Transverse colon (tissue), 4 donors: ENCODE measurements at regions not wholly inside any gene's neighbourhood (a gene's known extent, or its start where the extent isn't known, plus 50 kb on each side); places are given as distances from the start of the nearest gene placed in this dataset.

Experiments
- DNase-seq: peaks from one replicate; pipeline ENCODE4 v3.0.0-alpha.2; 2019
- H3K27ac ChIP-seq, 4 donors: fragments of 200-600 bp; sonication (generic); 2 replicates each; pipeline ENCODE4 v1.5.1; 2016 to 2018; ENCODE audit warnings: inconsistent platforms in 4 of 4
- H3K27me3 ChIP-seq: fragments of 200-600 bp; sonication (generic); 2 replicates; pipeline ENCODE4 v1.5.1; 2017; ENCODE audit warnings: inconsistent platforms
- H3K36me3 ChIP-seq, 4 donors: fragments of 200-600 bp; sonication (generic); 2 replicates each; pipeline ENCODE4 v1.5.1; 2017 to 2019; ENCODE audit warnings: inconsistent platforms in 4 of 4
- H3K4me1 ChIP-seq, 4 donors: fragments of 200-600 bp; sonication (generic); 2 replicates each; pipeline ENCODE4 v1.5.1; 2017 to 2020; ENCODE audit warnings: inconsistent platforms in 4 of 4
- H3K4me3 ChIP-seq, 4 donors: fragments of 200-600 bp; sonication (generic); 1 replicate in 1 of 4; 2 replicates in 3 of 4; pipeline versions ENCODE4 v1.5.1 to v1.6.1; 2017 to 2019; ENCODE audit warnings: inconsistent platforms in 4 of 4
- H3K9me3 ChIP-seq, 2 donors: fragments of 200-600 bp; sonication (generic); 2 replicates each; pipeline ENCODE4 v1.5.1; 2017 to 2019; ENCODE audit warnings: inconsistent platforms in 2 of 2
- EP300 ChIP-seq: sonication (generic); formaldehyde crosslinking; IDR thresholded peaks from one replicate; pipeline ENCODE4 v1.6.1; 2017; ENCODE audit warnings: antibody characterized with exemption, low read depth
- POLR2A ChIP-seq: fragments of 450-650 bp; IDR thresholded peaks from one replicate; pipeline ENCODE4 v1.6.1; 2016; ENCODE audit warnings: antibody characterized with exemption, mild to moderate bottlenecking, moderate library complexity
- POLR2AphosphoS5 ChIP-seq, 3 donors: sonication (generic); formaldehyde crosslinking; IDR thresholded peaks; one replicate each; pipeline ENCODE4 v1.6.1; 2016; ENCODE audit warnings: antibody characterized with exemption in 3 of 3
- WGBS, 2 donors: methylation state at CpG; one replicate each; pipeline ENCODE4 v1.1.5; 2018; ENCODE audit warnings: low coverage in 1 of 2; 5-methylcytosine and 5-hydroxymethylcytosine counted together
- in situ Hi-C, 4 donors: fragments of 200-750 bp; cut with MboI; loops; one replicate each; pipeline versions ENCODE4 v1.15.0 to v1.15.1; 2017; ENCODE audit warnings: low sequenced_read_pairs in 3 of 4, low pct_ligation_motif_present in 1 of 4, low pct_unique_long_range_greater_than_20kb in 1 of 4
- intact Hi-C: fragments of 100-400 bp; cut with DNase I; formaldehyde crosslinking; loops from one replicate; pipeline ENCODE4 v1.15.1; 2023; ENCODE audit warnings: low total_unique reads
- TF ChIP-seq, protein P1 (sequence below), 5 experiments: fragments of 200-600 bp in 3 of 5; fragments of 450-650 bp in 2 of 5; sonication (generic) in 3 of 5; IDR thresholded peaks; 1 replicate in 2 of 5; 2 replicates in 3 of 5; pipeline ENCODE4 v1.5.1; 2016 to 2017; ENCODE audit warnings: antibody characterized with exemption in 5 of 5, inconsistent platforms in 3 of 5, mild to moderate bottlenecking in 2 of 5, moderate library complexity in 1 of 5

DNA sequence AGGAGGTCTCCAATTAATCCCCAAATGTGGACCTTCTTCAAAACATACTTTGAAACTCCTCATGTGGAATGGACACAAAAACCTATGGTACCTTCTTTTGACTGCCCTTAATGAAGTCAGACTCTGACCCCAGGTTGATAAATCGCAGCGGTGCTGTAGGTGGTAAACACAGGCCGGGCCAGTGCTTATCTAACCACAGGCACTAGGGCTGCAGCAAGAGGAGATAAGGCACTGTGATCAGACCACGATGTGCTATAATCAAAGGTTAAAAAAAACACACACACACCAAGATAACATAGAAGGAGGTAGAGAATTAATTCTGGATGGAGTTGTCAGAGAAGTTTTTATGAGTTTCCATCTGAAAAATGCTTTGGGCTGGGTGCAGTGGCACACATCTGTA lies 52.3 kb upstream of the SIPA1L2 start:
- intact Hi-C loops = no loop called here
- in situ Hi-C loops = no loop called here
- H3K36me3 ChIP-seq = no peaks in the 10 kb centered on the region
- peak; percentile 79 for DNase-seq
- TF ChIP-seq POLR2AphosphoS5 (IDR thresholded peaks at IDR 0.05) (peak in 2 of 3 donors; percentile 50), EP300 (no peak)
- H3K4me1 ChIP-seq = peaks cover 9 to 51% (median 30%) of the 10 kb centered on the region in 4 donors
- WGBS, 2 donors = 36 to 71% methylated on average over 4 of the region's 4 CpGs
- peak overlapping the region; percentile 29 to 59 (median 42) for H3K27ac ChIP-seq
- H3K4me3 ChIP-seq = no peak overlapping the region
- no peaks in the 10 kb centered on the region for H3K27me3 ChIP-seq
- H3K9me3 ChIP-seq = no peaks in the 10 kb centered on the region

DNA sequence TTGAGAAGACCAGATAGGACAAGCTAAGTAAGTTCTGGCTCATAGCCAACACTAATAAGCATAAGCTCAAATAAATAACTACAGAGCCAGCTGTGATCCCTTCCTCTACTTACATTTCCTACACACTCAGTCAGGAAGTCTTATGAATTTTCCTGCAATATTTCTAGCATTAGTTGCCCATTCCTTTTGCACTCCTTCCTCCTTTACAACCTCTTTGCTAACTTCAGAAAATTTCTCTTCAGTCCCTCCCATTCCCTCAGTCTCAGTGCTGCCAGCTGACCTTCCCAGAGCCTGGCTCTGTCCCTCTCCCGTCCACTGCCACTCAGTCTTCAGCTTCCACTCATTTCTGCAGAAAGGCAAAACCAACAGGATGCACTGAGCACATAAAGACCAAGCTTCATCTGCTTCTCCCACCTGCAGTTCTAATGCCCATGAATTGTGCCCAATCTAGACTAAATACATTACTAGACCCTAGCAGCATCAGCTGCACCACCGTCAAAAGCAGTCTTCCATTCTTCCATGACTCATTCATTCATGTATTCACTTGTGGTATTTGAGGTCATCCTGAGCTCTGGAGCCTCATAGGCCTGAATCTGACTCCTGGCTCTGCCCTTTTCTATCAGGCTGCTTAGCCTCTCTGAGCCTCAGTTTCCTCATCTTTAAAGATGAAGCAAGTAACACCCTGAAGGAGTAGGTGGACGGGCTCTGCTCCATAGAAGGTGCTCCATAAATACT lies 54.6 kb upstream of the SIPA1L2 start:
- no peak overlapping the region for H3K4me3 ChIP-seq
- in situ Hi-C loops = no loop called here
- H3K27me3 ChIP-seq = no peaks in the 10 kb centered on the region
- no peaks in the 10 kb centered on the region for H3K36me3 ChIP-seq
- TF ChIP-seq EP300 (no peak), POLR2A (no peak), POLR2AphosphoS5 (IDR thresholded peaks at IDR 0.05) (no peak)
- TF ChIP-seq, protein P1, sequence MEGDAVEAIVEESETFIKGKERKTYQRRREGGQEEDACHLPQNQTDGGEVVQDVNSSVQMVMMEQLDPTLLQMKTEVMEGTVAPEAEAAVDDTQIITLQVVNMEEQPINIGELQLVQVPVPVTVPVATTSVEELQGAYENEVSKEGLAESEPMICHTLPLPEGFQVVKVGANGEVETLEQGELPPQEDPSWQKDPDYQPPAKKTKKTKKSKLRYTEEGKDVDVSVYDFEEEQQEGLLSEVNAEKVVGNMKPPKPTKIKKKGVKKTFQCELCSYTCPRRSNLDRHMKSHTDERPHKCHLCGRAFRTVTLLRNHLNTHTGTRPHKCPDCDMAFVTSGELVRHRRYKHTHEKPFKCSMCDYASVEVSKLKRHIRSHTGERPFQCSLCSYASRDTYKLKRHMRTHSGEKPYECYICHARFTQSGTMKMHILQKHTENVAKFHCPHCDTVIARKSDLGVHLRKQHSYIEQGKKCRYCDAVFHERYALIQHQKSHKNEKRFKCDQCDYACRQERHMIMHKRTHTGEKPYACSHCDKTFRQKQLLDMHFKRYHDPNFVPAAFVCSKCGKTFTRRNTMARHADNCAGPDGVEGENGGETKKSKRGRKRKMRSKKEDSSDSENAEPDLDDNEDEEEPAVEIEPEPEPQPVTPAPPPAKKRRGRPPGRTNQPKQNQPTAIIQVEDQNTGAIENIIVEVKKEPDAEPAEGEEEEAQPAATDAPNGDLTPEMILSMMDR (IDR thresholded peaks at IDR 0.05) = no peak
- no peaks in the 10 kb centered on the region for H3K9me3 ChIP-seq
- intact Hi-C loops = no loop called here
- 67 to 72% methylated on average over 3 of the region's 3 CpGs for WGBS, 2 donors
- H3K4me1 ChIP-seq = peaks cover 4 to 45% (median 21%) of the 10 kb centered on the region in 4 donors
- no peak for DNase-seq
- H3K27ac ChIP-seq = no peak overlapping the region

DNA sequence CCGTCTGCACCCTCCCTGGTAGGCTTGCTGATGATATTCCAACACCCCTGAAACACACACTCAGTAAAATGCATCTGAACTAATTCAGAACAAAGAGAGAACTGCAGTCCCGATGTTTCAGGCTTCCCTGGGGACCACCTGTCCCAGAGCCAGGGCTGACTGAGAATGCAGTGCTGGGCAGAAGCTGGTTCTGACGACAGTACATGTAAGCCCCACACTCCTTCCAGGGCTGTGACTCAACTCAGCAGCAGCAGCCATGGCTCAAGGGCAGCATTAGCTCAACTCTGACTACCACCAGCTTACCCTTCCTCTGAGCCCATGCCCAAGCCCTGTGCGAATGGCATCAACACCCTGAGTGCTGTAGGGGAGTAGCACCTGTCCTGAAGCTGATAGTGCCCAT lies 56.4 kb upstream of the SIPA1L2 start:
- in situ Hi-C loops = no loop called here
- Histone ChIP-seq H3K9me3 (no peaks in the 10 kb centered on the region), H3K27ac (no peak overlapping the region), H3K4me3 (no peak overlapping the region), H3K36me3 (no peaks in the 10 kb centered on the region), H3K4me1 (peaks cover 4 to 47% (median 26%) of the 10 kb centered on the region in 4 donors), H3K27me3 (no peaks in the 10 kb centered on the region)
- TF ChIP-seq EP300 (no peak), POLR2AphosphoS5 (IDR thresholded peaks at IDR 0.05) (no peak)
- TF ChIP-seq, protein P1 (IDR thresholded peaks at IDR 0.05) = no peak
- intact Hi-C loops = no loop called here
- WGBS, 2 donors = 59% methylated on average over 4 of the region's 4 CpGs; no CpG with 5 or more reads in 1 of the 2 donors
- no peak for DNase-seq

DNA sequence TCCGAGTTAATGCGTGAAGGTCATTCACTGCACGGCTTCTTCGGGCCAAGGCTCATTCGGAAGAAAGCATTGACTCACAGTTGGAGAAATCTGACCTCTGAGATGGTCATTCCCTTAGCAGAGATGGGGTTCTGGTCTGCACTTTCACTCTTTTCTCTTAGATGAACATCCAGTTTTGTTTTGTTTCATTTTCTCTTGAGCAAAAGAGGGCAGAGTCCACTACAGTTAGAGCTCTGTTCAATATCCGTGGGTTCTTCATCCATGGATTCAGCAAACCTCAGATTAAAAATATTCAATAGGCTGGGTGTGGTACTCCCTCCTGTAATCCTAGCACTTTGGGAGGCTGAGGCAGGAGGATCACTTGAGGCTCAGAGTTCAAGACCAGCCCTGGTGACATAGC lies 57.4 kb upstream of the SIPA1L2 start:
- Histone ChIP-seq H3K4me3 (no peak overlapping the region), H3K9me3 (no peaks in the 10 kb centered on the region), H3K27me3 (no peaks in the 10 kb centered on the region), H3K4me1 (peaks cover 4 to 44% (median 24%) of the 10 kb centered on the region in 4 donors), H3K27ac (no peak overlapping the region), H3K36me3 (no peaks in the 10 kb centered on the region)
- WGBS, 2 donors = 89 to 91% methylated on average over 6 of the region's 6 CpGs
- TF ChIP-seq POLR2A = no peak
- no peak for TF ChIP-seq POLR2AphosphoS5 (IDR thresholded peaks at IDR 0.05)
- TF ChIP-seq, protein P1 (IDR thresholded peaks at IDR 0.05) = no peak
- no peak for TF ChIP-seq EP300
- in situ Hi-C loops (no loop called here), intact Hi-C loops (no loop called here)
- DNase-seq = no peak
